NT2/D1 (cell line): ENCODE measurements at regions not wholly inside any gene's neighbourhood (a gene's known extent, or its start where the extent isn't known, plus 50 kb on each side); places are given as distances from the start of the nearest gene placed in this dataset.

Source experiments
- SUZ12 ChIP-seq: IDR thresholded peaks from 2 replicates; pipeline ENCODE4 v1.6.1; 2011; ENCODE audit not compliant: insufficient read length, insufficient read depth; ENCODE audit errors: extremely low read depth
- ZNF274 ChIP-seq: IDR thresholded peaks from 2 replicates; pipeline ENCODE4 v1.6.1; 2011; ENCODE audit warnings: mild to moderate bottlenecking, low read depth, low read length

DNA sequence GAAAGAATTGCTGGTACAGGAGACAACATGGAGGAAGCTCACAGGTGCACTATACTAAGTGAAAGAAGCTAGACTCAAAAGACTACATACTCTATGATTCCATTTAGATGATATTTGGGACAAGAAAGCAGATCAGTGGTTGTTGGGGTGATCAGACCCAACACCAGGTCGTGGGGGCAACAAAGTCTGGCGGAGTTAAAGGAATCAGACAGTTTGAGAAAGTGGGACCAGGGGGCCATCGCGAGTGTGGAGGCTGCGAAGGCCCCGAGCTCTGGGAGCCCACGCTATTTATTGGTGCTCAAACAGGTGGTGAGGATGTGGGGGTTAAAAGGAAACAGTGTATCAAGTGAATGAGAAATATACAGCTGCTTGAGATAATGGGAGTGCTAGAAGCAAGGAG is 282.8 kb upstream of the SGK1 start:
- TF ChIP-seq ZNF274 (no peak), SUZ12 (no peak)
